ENCODE measurements at regions not wholly inside any gene's neighbourhood (a gene's known extent, or its start where the extent isn't known, plus 50 kb on each side); places are given as distances from the start of the nearest gene placed in this dataset.
"Not testable (repeated sequence)": the region's sequence is repeated elsewhere in the genome, so short reads cannot be mapped to it uniquely, and the experiment has no call there.

- no peak for DNase-seq
Measured at GRCh38 chr9:90981726-90982125, 180.1 kb downstream of the SYK start.

GRCh38 chr9:90983394-90983793 is 181.8 kb downstream of the SYK start:
- DNase-seq = no peak

GRCh38 chr9:90985631-90986030 is 184.0 kb downstream of the SYK start:
- no peak for DNase-seq

GRCh38 chr9:90986161-90986560 is 184.5 kb downstream of the SYK start:
- no peak for DNase-seq

GRCh38 chr9:90987566-90987965 is 185.9 kb downstream of the SYK start:
- no peak for DNase-seq

- no peak for DNase-seq
Measured at GRCh38 chr9:90988318-90988717, 186.7 kb downstream of the SYK start.

GRCh38 chr9:90991953-90992352 is 190.3 kb downstream of the SYK start:
- DNase-seq = no peak

GRCh38 chr9:90995516-90995915 is 193.9 kb downstream of the SYK start:
- no peak for DNase-seq

GRCh38 chr9:90996154-90997065 is 194.8 kb downstream of the SYK start:
- no peak for DNase-seq

GRCh38 chr9:90998573-90998972 is 197.0 kb downstream of the SYK start:
- DNase-seq = no peak

GRCh38 chr9:90999425-91000397 is 198.1 kb downstream of the SYK start:
- DNase-seq = no peak

- DNase-seq = peak; percentile 68
Measured at GRCh38 chr9:91001146-91001611, 199.6 kb downstream of the SYK start.

GRCh38 chr9:91004484-91004883 is 202.9 kb downstream of the SYK start:
- DNase-seq = no peak

GRCh38 chr9:91004992-91005391 is 203.4 kb downstream of the SYK start:
- no peak for DNase-seq

GRCh38 chr9:91006046-91006445 is 204.4 kb downstream of the SYK start:
- DNase-seq = no peak

- no peak for DNase-seq
Measured at GRCh38 chr9:91008568-91008967, 206.9 kb downstream of the SYK start.

- DNase-seq = no peak
Measured at GRCh38 chr9:91011891-91012290, 210.3 kb downstream of the SYK start.

GRCh38 chr9:91012933-91013841 is 211.6 kb downstream of the SYK start:
- no peak for DNase-seq

- no peak for DNase-seq
Measured at GRCh38 chr9:91017245-91017644, 215.6 kb downstream of the SYK start.

- DNase-seq = not testable (repeated sequence)
Measured at GRCh38 chr9:91019871-91020270, 218.3 kb downstream of the SYK start.

- not testable (repeated sequence) for DNase-seq
Measured at GRCh38 chr9:91021656-91022055, 220.0 kb downstream of the SYK start.

GRCh38 chr9:91023741-91024140 is 222.1 kb downstream of the SYK start:
- DNase-seq = no peak

Data from DMS53 (cell line).